ENCODE measurements at regions not wholly inside any gene's neighbourhood (a gene's known extent, or its start where the extent isn't known, plus 50 kb on each side); places are given as distances from the start of the nearest gene placed in this dataset.
"Not testable (repeated sequence)": the region's sequence is repeated elsewhere in the genome, so short reads cannot be mapped to it uniquely, and the experiment has no call there.

- DNase-seq (ENCODE audit: low spot score): no peak
- Histone ChIP-seq H3K4me3 (replicated peaks in 1 of 3; ENCODE audit: insufficient read depth in 1 of 3, low read depth in 2 of 3, low read length in 3 of 3) (no peak overlapping the region), H3K4me2 (ENCODE audit: low read depth, low read length) (no peak overlapping the region), H3K36me3 (replicated peaks in 1 of 2; ENCODE audit: control insufficient read depth in 1 of 2, insufficient read depth in 2 of 2, low read length in 2 of 2) (no peaks in the 10 kb centered on the region), H3K27me3 (ENCODE audit: control insufficient read depth in 1 of 2, insufficient read depth in 2 of 2, low read length in 2 of 2) (no peaks in the 10 kb centered on the region), H4K20me1 (ENCODE audit: insufficient read depth, low read length) (no peaks in the 10 kb centered on the region), H2AFZ (ENCODE audit: low read length) (no peak overlapping the region), H3K79me2 (ENCODE audit: insufficient read depth, low read length) (no peaks in the 10 kb centered on the region), H3K9ac (ENCODE audit: insufficient read depth, low read depth, low read length) (no peak overlapping the region), H3K4me1 (ENCODE audit: insufficient read depth, low read length) (no peaks in the 10 kb centered on the region), H3K27ac (ENCODE audit: extremely low read length, insufficient read depth, low read length) (no peak overlapping the region), H3K9me3 (ENCODE audit: low read length) (no peaks in the 10 kb centered on the region)
- ChIA-PET POLR2A (no interaction called here), CTCF (ENCODE audit: low intra/inter-chr PET ratio, low total read pairs) (no interaction called here)
- 2% methylated on average over 2 of the region's 2 CpGs for WGBS (ENCODE audit: low lambda C conversion rate)
- TF ChIP-seq RBFOX2 (IDR thresholded peaks at IDR 0.05; ENCODE audit: low read depth, low read length) (no peak), ARNT (IDR thresholded peaks at IDR 0.05) (no peak), ZSCAN22 (CRISPR knock-in tag; IDR thresholded peaks at IDR 0.05) (no peak), PTBP1 (IDR thresholded peaks at IDR 0.05; ENCODE audit: low read depth, low read length, poor library complexity, severe bottlenecking) (no peak), CREB3 (CRISPR knock-in tag; IDR thresholded peaks at IDR 0.05) (no peak), BCL6 (CRISPR knock-in tag; IDR thresholded peaks at IDR 0.05) (no peak), NCOR1 (IDR thresholded peaks at IDR 0.05; ENCODE audit: borderline replicate concordance, low read length) (no peak), THAP11 (CRISPR knock-in tag; IDR thresholded peaks at IDR 0.05) (no peak), ZBTB38 (CRISPR knock-in tag; IDR thresholded peaks at IDR 0.05) (no peak), ZSCAN30 (CRISPR knock-in tag; IDR thresholded peaks at IDR 0.05) (no peak)
- intact Hi-C loops (cut with micrococcal nuclease; ENCODE audit: unreplicated experiment): no loop called here
- no TSS peak for BruUV-seq (replicated peaks)
- ATAC-seq: no peak
- in situ Hi-C loops (cut with HindIII; ENCODE audit: extremely low pct_ligation_motif_present, low pct_unique_long_range_greater_than_20kb): no loop called here
- FAIRE-seq: no peak
Measured at GRCh38 chr1:101497881-101498559, 261.2 kb downstream of the S1PR1 start.

GRCh38 chr1:101504106-101504505 lies 267.3 kb downstream of the S1PR1 start:
- H3K27ac ChIP-seq (ENCODE audit: extremely low read length, insufficient read depth, low read length); BruUV-seq (replicated peaks); H3K36me3 ChIP-seq (replicated peaks in 1 of 2; ENCODE audit: control insufficient read depth in 1 of 2, insufficient read depth in 2 of 2, low read length in 2 of 2); H3K4me2 ChIP-seq (ENCODE audit: low read depth, low read length); H3K27me3 ChIP-seq (ENCODE audit: control insufficient read depth in 1 of 2, insufficient read depth in 2 of 2, low read length in 2 of 2); H3K9me3 ChIP-seq (ENCODE audit: low read length); DNase-seq (ENCODE audit: low spot score); H3K4me1 ChIP-seq (ENCODE audit: insufficient read depth, low read length); H3K4me3 ChIP-seq (replicated peaks in 1 of 3; ENCODE audit: insufficient read depth in 1 of 3, low read depth in 2 of 3, low read length in 3 of 3); intact Hi-C loops (cut with micrococcal nuclease; ENCODE audit: unreplicated experiment); CTCF ChIA-PET (ENCODE audit: low intra/inter-chr PET ratio, low total read pairs); H4K20me1 ChIP-seq (ENCODE audit: insufficient read depth, low read length); H3K9ac ChIP-seq (ENCODE audit: insufficient read depth, low read depth, low read length); ATAC-seq; POLR2A ChIA-PET; H3K79me2 ChIP-seq (ENCODE audit: insufficient read depth, low read length); FAIRE-seq; H2AFZ ChIP-seq (ENCODE audit: low read length): not testable (repeated sequence)
- in situ Hi-C loops (cut with HindIII; ENCODE audit: extremely low pct_ligation_motif_present, low pct_unique_long_range_greater_than_20kb): loop anchor here (25.0 kb wide), 3 partner anchors 933 to 1958 kb away; no protein-coding TSS in a partner anchor
- WGBS (ENCODE audit: low lambda C conversion rate): 0% methylated on average over 2 of the region's 2 CpGs

GRCh38 chr1:101505240-101505639 lies 268.4 kb downstream of the S1PR1 start:
- POLR2A ChIA-PET; DNase-seq (ENCODE audit: low spot score); H4K20me1 ChIP-seq (ENCODE audit: insufficient read depth, low read length); ATAC-seq; H3K27me3 ChIP-seq (ENCODE audit: control insufficient read depth in 1 of 2, insufficient read depth in 2 of 2, low read length in 2 of 2); H3K27ac ChIP-seq (ENCODE audit: extremely low read length, insufficient read depth, low read length); H3K79me2 ChIP-seq (ENCODE audit: insufficient read depth, low read length); H3K4me2 ChIP-seq (ENCODE audit: low read depth, low read length); H3K36me3 ChIP-seq (replicated peaks in 1 of 2; ENCODE audit: control insufficient read depth in 1 of 2, insufficient read depth in 2 of 2, low read length in 2 of 2); H2AFZ ChIP-seq (ENCODE audit: low read length); CTCF ChIA-PET (ENCODE audit: low intra/inter-chr PET ratio, low total read pairs); H3K4me3 ChIP-seq (replicated peaks in 1 of 3; ENCODE audit: insufficient read depth in 1 of 3, low read depth in 2 of 3, low read length in 3 of 3); BruUV-seq (replicated peaks); H3K9me3 ChIP-seq (ENCODE audit: low read length); FAIRE-seq; H3K4me1 ChIP-seq (ENCODE audit: insufficient read depth, low read length); H3K9ac ChIP-seq (ENCODE audit: insufficient read depth, low read depth, low read length): not testable (repeated sequence)
- WGBS (ENCODE audit: low lambda C conversion rate): 1% methylated on average over 5 of the region's 5 CpGs
- in situ Hi-C loops (cut with HindIII; ENCODE audit: extremely low pct_ligation_motif_present, low pct_unique_long_range_greater_than_20kb) (loop anchor here (25.0 kb wide), 3 partner anchors 932 to 1957 kb away; no protein-coding TSS in a partner anchor), intact Hi-C loops (cut with micrococcal nuclease; ENCODE audit: unreplicated experiment) (loop anchor here (5.0 kb wide), 1 partner anchor 927 kb away; no protein-coding TSS in a partner anchor)

Measured in HepG2 (cell line).